ENCODE measurements at regions not wholly inside any gene's neighbourhood (a gene's known extent, or its start where the extent isn't known, plus 50 kb on each side); places are given as distances from the start of the nearest gene placed in this dataset.

GRCh38 chr13:111480976-111481375, 160.5 kb downstream of the TEX29 start:
- no peak for TF ChIP-seq CTCF (IDR thresholded peaks at IDR 0.05)

- no peak for TF ChIP-seq CTCF (IDR thresholded peaks at IDR 0.05)
These were observed 161.7 kb downstream of the TEX29 start for GRCh38 chr13:111482126-111482525.

- TF ChIP-seq CTCF (IDR thresholded peaks at IDR 0.05) = no peak
These were observed 162.6 kb downstream of the TEX29 start for GRCh38 chr13:111482806-111483620.

GRCh38 chr13:111483621-111483987, 163.2 kb downstream of the TEX29 start:
- no peak for TF ChIP-seq CTCF (IDR thresholded peaks at IDR 0.05)

- TF ChIP-seq CTCF (IDR thresholded peaks at IDR 0.05) = no peak
These were observed 163.9 kb downstream of the TEX29 start for GRCh38 chr13:111484141-111484925.

- no peak for TF ChIP-seq CTCF (IDR thresholded peaks at IDR 0.05)
These were observed 164.5 kb downstream of the TEX29 start for GRCh38 chr13:111484959-111485358.

- TF ChIP-seq CTCF (IDR thresholded peaks at IDR 0.05) = no peak
These were observed 165.2 kb downstream of the TEX29 start for GRCh38 chr13:111485491-111486250.
